Stimulated activated naive CD8-positive, alpha-beta T cell treated with anti-CD3 and anti-CD28 coated beads, Interleukin-15, amount 100 ng/mL, for 72 hours (primary cell): ENCODE measurements at regions not wholly inside any gene's neighbourhood (a gene's known extent, or its start where the extent isn't known, plus 50 kb on each side); places are given as distances from the start of the nearest gene placed in this dataset.
"Not testable (repeated sequence)": the region's sequence is repeated elsewhere in the genome, so short reads cannot be mapped to it uniquely, and the experiment has no call there.

Experiments
- ATAC-seq: fragments of 150-1000 bp; cut with Tn5 transposase; 2 replicates; pipeline ENCODE4 v1.10.0; 2021; ENCODE audit warnings: mild to moderate bottlenecking, moderate library complexity
- DNase-seq, 2 donors: peaks; one replicate each; pipeline ENCODE4 v3.0.0; 2021 to 2022
- H3K27ac Mint-ChIP-seq, 2 donors: one replicate each; pipeline ENCODE4 v1.8.0; 2022; ENCODE audit warnings: mild to moderate bottlenecking in 2 of 2, mixed read lengths in 2 of 2, moderate library complexity in 2 of 2
- H3K27me3 Mint-ChIP-seq: one replicate; pipeline ENCODE4 v1.8.0; 2022; ENCODE audit warnings: mixed read lengths
- H3K4me1 Mint-ChIP-seq: one replicate; pipeline ENCODE4 v1.8.0; 2022; ENCODE audit warnings: mild to moderate bottlenecking, mixed read lengths
- H3K4me3 Mint-ChIP-seq, 2 donors: one replicate each; pipeline ENCODE4 v1.8.0; 2022; ENCODE audit warnings: mild to moderate bottlenecking in 2 of 2, mixed read lengths in 2 of 2, moderate library complexity in 1 of 2
- H3K9me3 Mint-ChIP-seq, 2 donors: one replicate each; pipeline ENCODE4 v1.8.0; 2022; ENCODE audit warnings: mixed read lengths in 2 of 2

- Mint-ChIP-seq H3K27me3 (peaks cover 19% of the 10 kb centered on the region), H3K9me3 (no peaks in the 10 kb centered on the region), H3K4me1 (no peaks in the 10 kb centered on the region), H3K4me3 (no peak overlapping the region), H3K27ac (no peak overlapping the region)
- DNase-seq (no peak), ATAC-seq (no peak)
Observed at GRCh38 chr16:47888734-47889133, 267.1 kb downstream of the ABCC12 start.

- Mint-ChIP-seq H3K27ac (no peak overlapping the region), H3K4me1 (no peaks in the 10 kb centered on the region), H3K4me3 (no peak overlapping the region), H3K27me3 (peaks cover 19% of the 10 kb centered on the region), H3K9me3 (no peaks in the 10 kb centered on the region)
- ATAC-seq (no peak), DNase-seq (no peak)
Observed at GRCh38 chr16:47888142-47888541, 267.7 kb downstream of the ABCC12 start.

GRCh38 chr16:47887496-47887895 lies 268.3 kb downstream of the ABCC12 start:
- no peak for ATAC-seq
- H3K4me1 Mint-ChIP-seq: no peaks in the 10 kb centered on the region
- no peaks in the 10 kb centered on the region for H3K9me3 Mint-ChIP-seq
- H3K27me3 Mint-ChIP-seq: peaks cover 19% of the 10 kb centered on the region
- H3K4me3 Mint-ChIP-seq: no peak overlapping the region
- no peak for DNase-seq
- H3K27ac Mint-ChIP-seq: no peak overlapping the region

GRCh38 chr16:47886631-47887415 lies 269.0 kb downstream of the ABCC12 start:
- Mint-ChIP-seq H3K27me3 (peaks cover 19% of the 10 kb centered on the region), H3K4me3 (no peak overlapping the region), H3K9me3 (no peaks in the 10 kb centered on the region), H3K27ac (no peak overlapping the region), H3K4me1 (no peaks in the 10 kb centered on the region)
- DNase-seq (no peak), ATAC-seq (no peak)

- no peak overlapping the region for H3K27ac Mint-ChIP-seq
- DNase-seq (no peak), ATAC-seq (no peak)
- H3K27me3 Mint-ChIP-seq: peaks cover 19% of the 10 kb centered on the region
- no peaks in the 10 kb centered on the region for H3K9me3 Mint-ChIP-seq
- H3K4me3 Mint-ChIP-seq: no peak overlapping the region
- no peaks in the 10 kb centered on the region for H3K4me1 Mint-ChIP-seq
Observed at GRCh38 chr16:47886139-47886538, 269.7 kb downstream of the ABCC12 start.

- H3K27me3 Mint-ChIP-seq: peaks cover 19% of the 10 kb centered on the region
- H3K4me1 Mint-ChIP-seq: no peaks in the 10 kb centered on the region
- H3K4me3 Mint-ChIP-seq: no peak overlapping the region
- ATAC-seq: no peak
- H3K27ac Mint-ChIP-seq: no peak overlapping the region
- DNase-seq: no peak
- H3K9me3 Mint-ChIP-seq: no peaks in the 10 kb centered on the region
Observed at GRCh38 chr16:47885489-47885888, 270.3 kb downstream of the ABCC12 start.

- Mint-ChIP-seq H3K4me3 (no peak overlapping the region), H3K9me3 (no peaks in the 10 kb centered on the region), H3K27me3 (peaks cover 9% of the 10 kb centered on the region), H3K4me1 (no peaks in the 10 kb centered on the region), H3K27ac (no peak overlapping the region)
- ATAC-seq: no peak
- DNase-seq: no peak
Observed at GRCh38 chr16:47884116-47884725, 271.6 kb downstream of the ABCC12 start.

GRCh38 chr16:47881574-47881973 lies 274.2 kb downstream of the ABCC12 start:
- Mint-ChIP-seq H3K27ac (no peak overlapping the region), H3K4me1 (no peaks in the 10 kb centered on the region), H3K4me3 (no peak overlapping the region), H3K9me3 (no peaks in the 10 kb centered on the region), H3K27me3 (no peaks in the 10 kb centered on the region)
- ATAC-seq (no peak), DNase-seq (no peak)

GRCh38 chr16:47880653-47881052 lies 275.1 kb downstream of the ABCC12 start:
- DNase-seq: no peak
- Mint-ChIP-seq H3K4me1 (no peaks in the 10 kb centered on the region), H3K4me3 (no peak overlapping the region), H3K27ac (no peak overlapping the region), H3K27me3 (no peaks in the 10 kb centered on the region), H3K9me3 (no peaks in the 10 kb centered on the region)
- no peak for ATAC-seq

GRCh38 chr16:47877166-47877565 lies 278.6 kb downstream of the ABCC12 start:
- H3K4me1 Mint-ChIP-seq: no peaks in the 10 kb centered on the region
- H3K4me3 Mint-ChIP-seq: no peak overlapping the region
- H3K27me3 Mint-ChIP-seq: no peaks in the 10 kb centered on the region
- H3K27ac Mint-ChIP-seq: no peak overlapping the region
- ATAC-seq: no peak
- peaks cover 0 to 8% of the 10 kb centered on the region in 2 donors for H3K9me3 Mint-ChIP-seq
- DNase-seq: no peak

GRCh38 chr16:47876511-47876910 lies 279.3 kb downstream of the ABCC12 start:
- Mint-ChIP-seq H3K9me3 (peaks cover 0 to 8% of the 10 kb centered on the region in 2 donors), H3K4me3 (no peak overlapping the region), H3K4me1 (no peaks in the 10 kb centered on the region), H3K27ac (no peak overlapping the region), H3K27me3 (no peaks in the 10 kb centered on the region)
- DNase-seq (no peak), ATAC-seq (no peak)

GRCh38 chr16:47873434-47873833 lies 282.4 kb downstream of the ABCC12 start:
- DNase-seq (no peak), ATAC-seq (no peak)
- Mint-ChIP-seq H3K27me3 (no peaks in the 10 kb centered on the region), H3K9me3 (peaks cover 4 to 8% of the 10 kb centered on the region in 2 donors), H3K4me3 (no peak overlapping the region), H3K27ac (no peak overlapping the region), H3K4me1 (no peaks in the 10 kb centered on the region)

- DNase-seq: no peak
- no peaks in the 10 kb centered on the region for H3K27me3 Mint-ChIP-seq
- H3K27ac Mint-ChIP-seq: no peak overlapping the region
- no peaks in the 10 kb centered on the region for H3K4me1 Mint-ChIP-seq
- H3K4me3 Mint-ChIP-seq: no peak overlapping the region
- peaks cover 4 to 8% of the 10 kb centered on the region in 2 donors for H3K9me3 Mint-ChIP-seq
- no peak for ATAC-seq
Observed at GRCh38 chr16:47872225-47872624, 283.6 kb downstream of the ABCC12 start.

- Mint-ChIP-seq H3K27ac (no peak overlapping the region), H3K27me3 (no peaks in the 10 kb centered on the region), H3K4me1 (no peaks in the 10 kb centered on the region), H3K4me3 (no peak overlapping the region), H3K9me3 (peaks cover 0 to 4% of the 10 kb centered on the region in 2 donors)
- DNase-seq: no peak
- ATAC-seq: no peak
Observed at GRCh38 chr16:47866423-47866822, 289.4 kb downstream of the ABCC12 start.

GRCh38 chr16:47865337-47865855 lies 290.4 kb downstream of the ABCC12 start:
- H3K9me3 Mint-ChIP-seq: peaks cover 0 to 4% of the 10 kb centered on the region in 2 donors
- H3K4me1 Mint-ChIP-seq: no peaks in the 10 kb centered on the region
- H3K27me3 Mint-ChIP-seq: no peaks in the 10 kb centered on the region
- H3K4me3 Mint-ChIP-seq: no peak overlapping the region
- no peak overlapping the region for H3K27ac Mint-ChIP-seq
- ATAC-seq (no peak), DNase-seq (no peak)

- H3K9me3 Mint-ChIP-seq, H3K4me3 Mint-ChIP-seq, DNase-seq, H3K4me1 Mint-ChIP-seq, H3K27me3 Mint-ChIP-seq, ATAC-seq, H3K27ac Mint-ChIP-seq: not testable (repeated sequence)
Observed at GRCh38 chr16:47864262-47864661, 291.5 kb downstream of the ABCC12 start.
